DMS153 treated with DMSO at 0.1 percent for 48 hours (cell line): ENCODE measurements at regions not wholly inside any gene's neighbourhood (a gene's known extent, or its start where the extent isn't known, plus 50 kb on each side); places are given as distances from the start of the nearest gene placed in this dataset.

Experiments
- DNase-seq: peaks from one replicate; lab custom pipeline; 2025; ENCODE audit not compliant: unreplicated experiment; lab: John Stamatoyannopoulos, UW

- DNase-seq, result no peak
These were observed 256.4 kb upstream of the SOX21 start for GRCh38 chr13:94968757-94969086.

- peak; percentile 32 for DNase-seq
These were observed 255.9 kb upstream of the SOX21 start for GRCh38 chr13:94968040-94968756.

- DNase-seq, result peak; percentile 40
These were observed 255.1 kb upstream of the SOX21 start for GRCh38 chr13:94967183-94968039.

- peak; percentile 66 for DNase-seq
These were observed 254.1 kb upstream of the SOX21 start for GRCh38 chr13:94966422-94966955.

GRCh38 chr13:94959626-94960025, 247.3 kb upstream of the SOX21 start:
- DNase-seq, result no peak

GRCh38 chr13:94956417-94957110, 244.2 kb upstream of the SOX21 start:
- DNase-seq, result no peak

- no peak for DNase-seq
These were observed 240.4 kb upstream of the SOX21 start for GRCh38 chr13:94952787-94953186.

- DNase-seq, result no peak
These were observed 238.0 kb upstream of the SOX21 start for GRCh38 chr13:94950303-94950702.

- DNase-seq, result peak; percentile 66
These were observed 235.6 kb upstream of the SOX21 start for GRCh38 chr13:94947965-94948371.

GRCh38 chr13:94947392-94947791, 235.0 kb upstream of the SOX21 start:
- no peak for DNase-seq

- no peak for DNase-seq
These were observed 233.7 kb upstream of the SOX21 start for GRCh38 chr13:94946039-94946438.

GRCh38 chr13:94938124-94938523, 225.8 kb upstream of the SOX21 start:
- DNase-seq, result no peak

GRCh38 chr13:94936633-94937032, 224.3 kb upstream of the SOX21 start:
- DNase-seq, result no peak

GRCh38 chr13:94933936-94934335, 221.6 kb upstream of the SOX21 start:
- no peak for DNase-seq

- DNase-seq, result no peak
These were observed 220.9 kb upstream of the SOX21 start for GRCh38 chr13:94933230-94933751.

GRCh38 chr13:94928127-94928775, 215.9 kb upstream of the SOX21 start:
- no peak for DNase-seq

GRCh38 chr13:94925263-94925662, 212.9 kb upstream of the SOX21 start:
- no peak for DNase-seq

GRCh38 chr13:94921181-94921580, 208.8 kb upstream of the SOX21 start:
- no peak for DNase-seq

- no peak for DNase-seq
These were observed 208.2 kb upstream of the SOX21 start for GRCh38 chr13:94920578-94920977.

- no peak for DNase-seq
These were observed 205.5 kb upstream of the SOX21 start for GRCh38 chr13:94917824-94918223.

- no peak for DNase-seq
These were observed 202.6 kb upstream of the SOX21 start for GRCh38 chr13:94914895-94915294.
